ENCODE measurements at regions not wholly inside any gene's neighbourhood (a gene's known extent, or its start where the extent isn't known, plus 50 kb on each side); places are given as distances from the start of the nearest gene placed in this dataset.
"Not testable (repeated sequence)": the region's sequence is repeated elsewhere in the genome, so short reads cannot be mapped to it uniquely, and the experiment has no call there.

GRCh38 chr9:71285191-71285656 lies 163.8 kb upstream of the TRPM3 start:
- CTCF ChIA-PET: interaction anchor here (0.8 to 1.1 kb wide), 2 partner anchors 8 to 38 kb away, joined by 3 to 4 read pairs; no protein-coding TSS in a partner anchor
- Histone ChIP-seq H3K27me3 (ENCODE audit: control insufficient read depth in 1 of 2, insufficient read depth in 2 of 2, low read length in 2 of 2) (no peaks in the 10 kb centered on the region), H3K4me3 (ENCODE audit: low read length) (no peak overlapping the region), H3K9me3 (ENCODE audit: control insufficient read depth in 1 of 2, insufficient read depth in 1 of 2, low read length in 2 of 2) (no peaks in the 10 kb centered on the region), H3K36me3 (ENCODE audit: insufficient read depth, low read length) (no peaks in the 10 kb centered on the region), H3K4me1 (ENCODE audit: insufficient read depth, low read length) (no peaks in the 10 kb centered on the region), H3K27ac (ENCODE audit: low read depth in 1 of 2, low read length in 2 of 2) (no peak overlapping the region)
- POLR2A ChIA-PET: no interaction called here
- ATAC-seq (ENCODE audit: poor library complexity): peak; percentile 51
- TF ChIP-seq, protein P1, sequence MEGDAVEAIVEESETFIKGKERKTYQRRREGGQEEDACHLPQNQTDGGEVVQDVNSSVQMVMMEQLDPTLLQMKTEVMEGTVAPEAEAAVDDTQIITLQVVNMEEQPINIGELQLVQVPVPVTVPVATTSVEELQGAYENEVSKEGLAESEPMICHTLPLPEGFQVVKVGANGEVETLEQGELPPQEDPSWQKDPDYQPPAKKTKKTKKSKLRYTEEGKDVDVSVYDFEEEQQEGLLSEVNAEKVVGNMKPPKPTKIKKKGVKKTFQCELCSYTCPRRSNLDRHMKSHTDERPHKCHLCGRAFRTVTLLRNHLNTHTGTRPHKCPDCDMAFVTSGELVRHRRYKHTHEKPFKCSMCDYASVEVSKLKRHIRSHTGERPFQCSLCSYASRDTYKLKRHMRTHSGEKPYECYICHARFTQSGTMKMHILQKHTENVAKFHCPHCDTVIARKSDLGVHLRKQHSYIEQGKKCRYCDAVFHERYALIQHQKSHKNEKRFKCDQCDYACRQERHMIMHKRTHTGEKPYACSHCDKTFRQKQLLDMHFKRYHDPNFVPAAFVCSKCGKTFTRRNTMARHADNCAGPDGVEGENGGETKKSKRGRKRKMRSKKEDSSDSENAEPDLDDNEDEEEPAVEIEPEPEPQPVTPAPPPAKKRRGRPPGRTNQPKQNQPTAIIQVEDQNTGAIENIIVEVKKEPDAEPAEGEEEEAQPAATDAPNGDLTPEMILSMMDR (IDR thresholded peaks at IDR 0.05): peak; percentile 76
- intact Hi-C loops (cut with DNase I, micrococcal nuclease): loop anchor here (1.0 to 5.0 kb wide), 4 partner anchors 537 to 987 kb away; no protein-coding TSS in a partner anchor
- Mint-ChIP-seq H3K27ac (no peak overlapping the region), H3K4me3 (no peak overlapping the region), H3K36me3 (ENCODE audit: low read depth) (no peaks in the 10 kb centered on the region), H3K4me1 (ENCODE audit: low read depth) (no peaks in the 10 kb centered on the region), H3K27me3 (no peaks in the 10 kb centered on the region), H3K9me3 (no peaks in the 10 kb centered on the region)
- DNase-seq: peak in 7 of 14 experiments; percentile 6 to 56 (median 36)

- H3K4me3 ChIP-seq (ENCODE audit: low read length); H3K9me3 ChIP-seq (ENCODE audit: control insufficient read depth in 1 of 2, insufficient read depth in 1 of 2, low read length in 2 of 2); H3K27ac ChIP-seq (ENCODE audit: low read depth in 1 of 2, low read length in 2 of 2); POLR2A ChIA-PET; H3K27me3 Mint-ChIP-seq; H3K4me1 Mint-ChIP-seq (ENCODE audit: low read depth); H3K36me3 Mint-ChIP-seq (ENCODE audit: low read depth); H3K27me3 ChIP-seq (ENCODE audit: control insufficient read depth in 1 of 2, insufficient read depth in 2 of 2, low read length in 2 of 2); H3K9me3 Mint-ChIP-seq; H3K4me1 ChIP-seq (ENCODE audit: insufficient read depth, low read length); H3K27ac Mint-ChIP-seq; CTCF ChIA-PET; H3K36me3 ChIP-seq (ENCODE audit: insufficient read depth, low read length); DNase-seq; H3K4me3 Mint-ChIP-seq; ATAC-seq (ENCODE audit: poor library complexity): not testable (repeated sequence)
- intact Hi-C loops (cut with DNase I, micrococcal nuclease): loop anchor here in 1 of 2 experiments (5.0 kb wide), 1 partner anchor 990 kb away; no protein-coding TSS in a partner anchor
Measured at GRCh38 chr9:71282116-71282515, 160.7 kb upstream of the TRPM3 start.

DNA sequence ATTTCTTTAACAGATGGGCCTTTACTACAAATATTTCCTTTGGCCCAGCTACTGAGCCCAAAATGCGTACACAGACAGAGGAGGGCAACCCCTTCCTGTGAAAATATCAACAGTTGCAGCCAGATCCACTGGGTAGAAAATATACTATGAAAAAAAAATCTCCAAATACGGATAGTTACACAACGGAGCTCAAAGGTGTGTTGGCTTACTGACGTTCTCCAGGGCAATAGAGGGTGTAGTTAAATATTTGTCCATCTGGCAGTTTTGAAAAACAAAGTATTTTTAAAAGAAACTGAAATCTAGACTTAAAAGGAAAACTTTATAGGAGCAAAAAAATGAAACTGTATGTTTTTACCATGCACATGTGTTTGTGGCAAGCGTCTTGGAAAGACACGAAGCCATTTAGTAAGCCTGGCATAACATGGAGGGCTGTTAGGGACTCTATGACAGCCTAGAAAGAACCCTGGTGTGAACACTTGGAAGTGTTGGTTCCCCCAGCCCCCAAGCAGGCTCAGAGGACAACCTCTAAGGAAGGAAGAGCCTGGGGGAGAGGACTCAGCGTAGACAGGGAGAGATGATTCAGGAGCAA lies 157.8 kb upstream of the TRPM3 start:
- Histone ChIP-seq H3K36me3 (ENCODE audit: insufficient read depth, low read length) (no peaks in the 10 kb centered on the region), H3K4me3 (ENCODE audit: low read length) (no peak overlapping the region), H3K27me3 (ENCODE audit: control insufficient read depth in 1 of 2, insufficient read depth in 2 of 2, low read length in 2 of 2) (no peaks in the 10 kb centered on the region), H3K4me1 (ENCODE audit: insufficient read depth, low read length) (no peaks in the 10 kb centered on the region), H3K9me3 (ENCODE audit: control insufficient read depth in 1 of 2, insufficient read depth in 1 of 2, low read length in 2 of 2) (no peaks in the 10 kb centered on the region), H3K27ac (ENCODE audit: low read depth in 1 of 2, low read length in 2 of 2) (no peak overlapping the region)
- Mint-ChIP-seq H3K4me1 (ENCODE audit: low read depth) (no peaks in the 10 kb centered on the region), H3K36me3 (ENCODE audit: low read depth) (no peaks in the 10 kb centered on the region), H3K27ac (no peak overlapping the region), H3K27me3 (peaks cover 13% of the 10 kb centered on the region), H3K9me3 (no peaks in the 10 kb centered on the region), H3K4me3 (no peak overlapping the region)
- ChIA-PET CTCF (no interaction called here), POLR2A (no interaction called here)
- no peak for DNase-seq
- ATAC-seq (ENCODE audit: poor library complexity): no peak
- intact Hi-C loops (cut with DNase I, micrococcal nuclease): no loop called here
- TF ChIP-seq, protein P1 (IDR thresholded peaks at IDR 0.05): no peak

DNA sequence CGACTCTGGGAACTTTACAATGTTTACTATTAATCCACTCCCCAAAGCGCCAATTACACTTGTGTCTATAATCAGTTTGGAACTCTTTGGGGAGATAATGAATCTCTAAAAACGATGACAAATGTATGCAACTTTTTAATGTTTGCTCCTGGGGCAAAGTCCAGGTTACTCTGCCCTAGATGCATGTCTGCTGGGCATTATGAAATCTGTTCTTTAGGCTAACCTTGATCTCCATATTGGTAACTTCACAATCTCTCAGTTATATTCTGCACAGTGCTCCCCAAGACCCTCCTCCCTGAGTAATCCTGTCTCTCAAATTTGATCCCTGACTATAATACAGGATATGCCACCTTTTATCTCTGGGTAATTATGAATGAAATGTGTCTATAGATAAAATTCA lies 152.2 kb upstream of the TRPM3 start:
- CTCF ChIA-PET: no interaction called here
- Mint-ChIP-seq H3K9me3 (no peaks in the 10 kb centered on the region), H3K4me1 (ENCODE audit: low read depth) (no peaks in the 10 kb centered on the region), H3K4me3 (no peak overlapping the region), H3K27me3 (peaks cover 24% of the 10 kb centered on the region), H3K36me3 (ENCODE audit: low read depth) (no peaks in the 10 kb centered on the region), H3K27ac (no peak overlapping the region)
- H3K9me3 ChIP-seq (ENCODE audit: control insufficient read depth in 1 of 2, insufficient read depth in 1 of 2, low read length in 2 of 2): no peaks in the 10 kb centered on the region
- DNase-seq (no peak), ATAC-seq (ENCODE audit: poor library complexity) (no peak)
- intact Hi-C loops (cut with DNase I, micrococcal nuclease): no loop called here
- no peaks in the 10 kb centered on the region for H3K4me1 ChIP-seq (ENCODE audit: insufficient read depth, low read length)
- POLR2A ChIA-PET: no interaction called here
- no peaks in the 10 kb centered on the region for H3K27me3 ChIP-seq (ENCODE audit: control insufficient read depth in 1 of 2, insufficient read depth in 2 of 2, low read length in 2 of 2)
- TF ChIP-seq, protein P1 (IDR thresholded peaks at IDR 0.05): no peak
- no peak overlapping the region for H3K27ac ChIP-seq (ENCODE audit: low read depth in 1 of 2, low read length in 2 of 2)
- no peaks in the 10 kb centered on the region for H3K36me3 ChIP-seq (ENCODE audit: insufficient read depth, low read length)
- H3K4me3 ChIP-seq (ENCODE audit: low read length): no peak overlapping the region

Data from CD4-positive, alpha-beta T cell (primary cell).